NT2/D1 (cell line): ENCODE measurements at regions not wholly inside any gene's neighbourhood (a gene's known extent, or its start where the extent isn't known, plus 50 kb on each side); places are given as distances from the start of the nearest gene placed in this dataset.

Experiments used
- DNase-seq: peaks from one replicate; pipeline ENCODE4 v3.0.0-alpha.2; 2011; ENCODE audit warnings: low read depth, low spot score
- H3K27me3 ChIP-seq: 2 replicates; pipeline ENCODE4 v1.6.0; 2011; ENCODE audit warnings: mild to moderate bottlenecking; ENCODE audit not compliant: insufficient read length, insufficient read depth
- H3K36me3 ChIP-seq: 2 replicates; pipeline ENCODE4 v1.6.1; 2011; ENCODE audit warnings: mild to moderate bottlenecking, low read length, mixed read lengths; ENCODE audit not compliant: insufficient read depth, insufficient read length
- H3K4me1 ChIP-seq: 2 replicates; pipeline ENCODE4 v1.5.1; 2011; ENCODE audit not compliant: insufficient read depth, insufficient read length
- H3K4me3 ChIP-seq: 2 replicates; pipeline ENCODE4 v1.5.1; 2011; ENCODE audit warnings: low read depth; ENCODE audit not compliant: insufficient read length
- H3K9ac ChIP-seq: 2 replicates; pipeline ENCODE4 v1.6.0; 2011; ENCODE audit warnings: low read depth; ENCODE audit not compliant: insufficient read length
- H3K9me3 ChIP-seq: 2 replicates; pipeline ENCODE4 v1.5.1; 2011; ENCODE audit warnings: mild to moderate bottlenecking, low read length; ENCODE audit not compliant: insufficient read depth
- SUZ12 ChIP-seq: IDR thresholded peaks from 2 replicates; pipeline ENCODE4 v1.6.1; 2011; ENCODE audit not compliant: insufficient read length, insufficient read depth; ENCODE audit errors: extremely low read depth
- YY1 ChIP-seq: IDR thresholded peaks from 2 replicates; pipeline ENCODE4 v1.6.1; 2011; ENCODE audit not compliant: insufficient read length, insufficient read depth
- ZNF274 ChIP-seq: IDR thresholded peaks from 2 replicates; pipeline ENCODE4 v1.6.1; 2011; ENCODE audit warnings: mild to moderate bottlenecking, low read depth, low read length

DNA sequence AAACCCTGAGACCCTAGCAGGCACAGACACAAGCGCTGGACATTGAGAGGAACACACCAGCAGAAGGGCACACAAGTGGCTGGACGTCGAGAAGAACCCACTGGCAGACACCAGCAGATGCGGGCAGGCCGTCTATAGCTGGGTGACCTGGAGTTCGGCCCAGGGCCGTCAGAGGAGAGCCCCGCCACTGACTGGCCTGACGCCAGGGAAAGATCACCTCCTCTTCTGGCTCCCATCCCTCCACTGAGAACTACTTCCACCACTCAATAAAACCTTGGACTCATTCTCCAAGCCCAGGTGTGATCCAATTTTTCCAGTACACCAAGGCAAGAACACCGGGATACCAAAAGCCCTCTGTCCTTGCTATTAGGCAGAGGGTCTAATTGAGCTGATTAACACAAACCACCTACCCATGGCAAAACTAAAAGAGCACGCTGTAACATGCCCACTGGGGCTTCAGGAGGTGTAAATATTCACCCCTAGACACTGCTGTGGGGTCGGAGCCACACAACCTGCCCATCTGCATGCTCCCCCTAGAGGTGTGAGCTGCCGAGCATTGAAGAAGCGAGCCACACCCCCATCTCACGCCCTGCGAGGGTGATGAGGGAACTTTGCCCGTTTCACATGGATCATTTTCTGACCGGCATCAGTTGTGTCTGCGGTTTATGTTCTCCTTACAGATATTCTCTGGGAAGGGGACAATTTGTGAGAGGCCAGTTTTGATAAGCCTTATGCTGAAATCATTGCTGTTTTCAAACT lies 104.8 kb downstream of the HLX start:
- H3K4me3 ChIP-seq: no peak overlapping the region
- H3K36me3 ChIP-seq: no peaks in the 10 kb centered on the region
- no peaks in the 10 kb centered on the region for H3K4me1 ChIP-seq
- DNase-seq: peak; percentile 16
- H3K9ac ChIP-seq: no peak overlapping the region
- no peaks in the 10 kb centered on the region for H3K27me3 ChIP-seq
- no peaks in the 10 kb centered on the region for H3K9me3 ChIP-seq
- no peak for TF ChIP-seq ZNF274

DNA sequence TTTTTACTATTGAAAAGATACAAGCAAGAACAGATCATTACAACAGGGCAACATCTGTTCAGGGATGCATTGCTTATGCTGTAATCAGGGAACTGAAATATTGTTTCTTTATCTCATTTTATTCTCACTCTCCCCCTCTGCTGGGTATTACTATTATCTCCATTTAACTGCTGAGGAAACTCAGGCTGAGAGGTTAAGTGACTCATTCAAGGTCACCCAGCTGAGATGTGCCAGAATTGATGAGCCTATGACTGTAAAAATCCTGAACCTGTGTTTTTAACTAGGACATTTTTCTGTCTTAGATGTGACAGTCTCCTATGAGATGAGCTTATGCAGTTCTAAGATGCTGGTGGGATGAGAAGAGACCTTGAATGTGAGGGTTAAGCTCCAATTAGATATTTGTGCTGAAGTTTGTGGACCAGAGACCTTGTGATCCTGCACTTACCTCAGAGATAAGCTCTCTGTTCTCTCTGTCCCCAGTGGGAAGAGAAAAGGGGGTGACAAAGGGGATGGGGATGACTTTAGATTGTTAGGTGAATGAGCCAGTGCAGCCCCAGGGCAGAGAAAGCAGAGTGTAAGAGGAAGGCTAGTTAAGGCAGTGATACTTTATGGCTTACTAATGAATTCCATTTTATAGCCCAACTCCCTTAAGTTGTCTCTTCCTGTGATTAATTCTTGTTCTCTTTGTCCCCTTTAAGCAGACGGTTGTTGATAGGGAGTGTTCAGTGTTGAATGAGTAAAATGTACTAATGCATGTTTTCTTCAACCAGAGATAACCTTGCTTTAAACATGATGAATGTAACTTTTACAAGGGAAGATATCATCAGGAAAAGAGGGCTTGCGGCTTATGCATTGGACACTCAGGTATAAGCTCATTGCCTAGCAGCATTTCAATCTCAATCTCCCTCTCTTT lies 111.4 kb downstream of the HLX start:
- TF ChIP-seq SUZ12 (no peak), YY1 (no peak), ZNF274 (no peak)
- Histone ChIP-seq H3K9ac (no peak overlapping the region), H3K9me3 (no peaks in the 10 kb centered on the region), H3K4me1 (no peaks in the 10 kb centered on the region), H3K4me3 (no peak overlapping the region), H3K27me3 (no peaks in the 10 kb centered on the region), H3K36me3 (no peaks in the 10 kb centered on the region)
- DNase-seq: no peak

DNA sequence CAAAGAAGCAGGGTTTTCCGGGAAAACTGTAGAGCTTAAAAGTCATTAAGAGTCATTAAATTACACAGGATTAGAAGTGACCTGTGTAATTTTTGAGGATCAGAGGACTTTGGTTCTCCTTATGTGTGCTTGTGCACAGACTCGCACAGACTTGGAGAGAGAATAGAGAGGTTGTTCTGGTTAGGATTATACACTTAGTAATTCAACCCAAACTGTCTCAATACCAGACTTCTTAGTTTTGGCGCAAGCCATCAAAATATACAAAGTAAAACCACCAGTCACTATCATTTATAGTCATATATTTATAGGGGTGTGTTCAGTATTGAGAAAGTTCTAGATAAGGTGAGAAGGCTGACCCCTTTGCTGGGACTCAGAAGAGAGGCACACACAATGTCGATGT lies 112.3 kb downstream of the HLX start:
- TF ChIP-seq YY1 (no peak), ZNF274 (no peak), SUZ12 (no peak)
- Histone ChIP-seq H3K27me3 (no peaks in the 10 kb centered on the region), H3K9ac (no peak overlapping the region), H3K4me1 (no peaks in the 10 kb centered on the region), H3K36me3 (no peaks in the 10 kb centered on the region), H3K4me3 (no peak overlapping the region), H3K9me3 (no peaks in the 10 kb centered on the region)
- DNase-seq: no peak

DNA sequence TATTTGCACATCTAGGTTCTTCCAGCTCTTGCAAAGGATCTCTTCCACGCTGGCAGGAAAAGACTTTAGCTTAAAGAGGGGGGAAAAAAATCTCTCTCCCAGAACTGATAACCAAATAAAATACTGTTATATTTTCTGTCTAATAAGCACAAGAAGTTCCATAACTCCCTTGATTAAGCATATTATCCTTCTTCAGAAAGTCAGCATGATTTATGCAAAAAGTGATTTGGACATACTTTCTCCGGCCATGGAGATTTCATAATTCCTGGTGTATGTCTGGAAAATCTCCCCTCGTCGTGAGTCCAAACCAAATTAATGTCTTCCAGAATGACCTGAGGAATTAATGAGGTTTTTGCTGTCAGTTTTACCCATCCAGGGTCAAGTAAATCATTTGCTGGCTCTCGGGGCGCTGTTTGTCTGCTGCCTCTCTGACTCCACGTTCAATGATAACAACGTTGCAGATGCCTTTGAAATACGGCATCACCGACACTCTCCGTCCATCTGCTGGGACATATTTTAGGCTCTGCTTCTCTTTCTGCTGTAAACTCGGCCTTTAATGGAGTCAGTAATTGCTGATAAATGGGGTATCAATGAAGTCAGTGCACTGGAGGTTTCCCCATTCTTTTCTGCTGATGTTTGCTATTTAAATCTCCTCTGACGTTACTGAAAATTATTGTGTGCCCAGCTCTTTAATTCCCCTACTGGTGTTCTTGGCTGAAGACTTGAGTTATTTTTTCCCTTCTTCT lies 112.9 kb downstream of the HLX start:
- no peaks in the 10 kb centered on the region for H3K4me1 ChIP-seq
- H3K36me3 ChIP-seq: no peaks in the 10 kb centered on the region
- no peak overlapping the region for H3K9ac ChIP-seq
- TF ChIP-seq SUZ12 (no peak), ZNF274 (no peak), YY1 (no peak)
- H3K4me3 ChIP-seq: no peak overlapping the region
- no peak for DNase-seq
- no peaks in the 10 kb centered on the region for H3K9me3 ChIP-seq
- no peaks in the 10 kb centered on the region for H3K27me3 ChIP-seq

DNA sequence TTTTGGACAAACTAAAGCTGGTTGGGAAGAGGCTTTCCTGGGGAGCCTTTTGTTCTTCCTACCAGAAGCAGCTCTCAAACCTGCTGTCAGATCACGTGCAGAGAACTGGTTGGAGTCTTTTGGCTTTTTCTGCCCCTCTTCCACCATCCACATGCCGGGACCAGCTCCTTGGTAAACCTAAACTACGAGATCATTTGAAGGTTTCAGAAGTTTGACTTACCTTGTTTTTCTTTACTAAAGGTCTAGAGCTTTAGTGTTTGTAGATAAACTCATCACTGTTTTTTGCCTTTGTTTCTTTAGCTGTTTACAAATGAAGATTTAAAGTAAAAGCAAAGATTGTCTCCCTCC lies 113.4 kb downstream of the HLX start:
- H3K9me3 ChIP-seq: no peaks in the 10 kb centered on the region
- no peak for DNase-seq
- TF ChIP-seq ZNF274 (no peak), SUZ12 (no peak), YY1 (no peak)

DNA sequence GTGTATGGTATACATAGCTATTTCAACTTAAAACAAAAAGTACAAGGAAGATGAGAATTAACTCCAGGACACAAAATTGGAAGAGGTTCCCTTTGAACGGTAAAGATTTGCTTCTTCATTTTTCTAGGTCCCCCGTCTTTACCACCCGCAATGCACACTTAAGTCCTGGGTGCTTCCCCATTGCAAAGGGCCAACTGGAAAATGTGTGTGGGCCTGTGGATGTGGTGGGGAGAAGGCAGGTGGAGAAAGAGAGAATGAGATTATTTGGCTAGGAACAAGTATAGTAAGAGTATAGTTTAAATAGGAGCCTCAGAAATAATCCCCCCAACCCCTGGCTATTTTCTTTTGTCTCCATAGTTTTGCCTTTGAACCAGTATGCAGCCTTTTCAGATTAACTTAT lies 115.4 kb downstream of the HLX start:
- TF ChIP-seq YY1 (no peak), SUZ12 (no peak), ZNF274 (no peak)
- DNase-seq: no peak
- no peaks in the 10 kb centered on the region for H3K36me3 ChIP-seq
- no peaks in the 10 kb centered on the region for H3K4me1 ChIP-seq
- H3K4me3 ChIP-seq: no peak overlapping the region
- no peaks in the 10 kb centered on the region for H3K27me3 ChIP-seq
- H3K9ac ChIP-seq: no peak overlapping the region
- H3K9me3 ChIP-seq: no peaks in the 10 kb centered on the region

More for the DNA sequence above, 113.4 kb downstream of the HLX start:
- Histone ChIP-seq H3K36me3 (no peaks in the 10 kb centered on the region), H3K4me3 (no peak overlapping the region), H3K4me1 (no peaks in the 10 kb centered on the region), H3K9ac (no peak overlapping the region), H3K27me3 (no peaks in the 10 kb centered on the region)

DNA sequence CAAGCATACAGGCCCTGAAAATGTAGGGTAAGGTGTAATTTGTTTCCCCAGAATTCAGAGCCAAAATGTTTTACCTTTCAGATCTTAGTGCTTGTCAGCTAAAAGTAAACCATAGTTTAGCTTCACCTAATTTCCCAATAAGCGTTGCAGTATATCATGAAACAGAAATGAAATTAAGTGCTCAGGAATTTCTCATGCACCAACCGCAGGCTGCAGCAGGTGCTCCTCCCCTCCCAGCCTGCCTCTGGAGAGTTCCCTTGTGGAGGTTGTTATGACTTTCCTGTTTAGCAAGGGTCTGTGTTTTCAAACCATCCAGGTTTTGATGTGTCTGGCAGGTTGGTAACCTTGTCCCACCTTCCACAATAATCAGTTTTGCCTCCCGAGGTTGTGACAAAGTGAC lies 118.5 kb downstream of the HLX start:
- H3K4me1 ChIP-seq: no peaks in the 10 kb centered on the region
- no peaks in the 10 kb centered on the region for H3K36me3 ChIP-seq
- no peaks in the 10 kb centered on the region for H3K9me3 ChIP-seq
- no peak for DNase-seq
- TF ChIP-seq SUZ12 (no peak), ZNF274 (no peak), YY1 (no peak)
- no peak overlapping the region for H3K9ac ChIP-seq
- H3K4me3 ChIP-seq: no peak overlapping the region
- no peaks in the 10 kb centered on the region for H3K27me3 ChIP-seq
